ENCODE measurements at regions not wholly inside any gene's neighbourhood (a gene's known extent, or its start where the extent isn't known, plus 50 kb on each side); places are given as distances from the start of the nearest gene placed in this dataset.

DNA sequence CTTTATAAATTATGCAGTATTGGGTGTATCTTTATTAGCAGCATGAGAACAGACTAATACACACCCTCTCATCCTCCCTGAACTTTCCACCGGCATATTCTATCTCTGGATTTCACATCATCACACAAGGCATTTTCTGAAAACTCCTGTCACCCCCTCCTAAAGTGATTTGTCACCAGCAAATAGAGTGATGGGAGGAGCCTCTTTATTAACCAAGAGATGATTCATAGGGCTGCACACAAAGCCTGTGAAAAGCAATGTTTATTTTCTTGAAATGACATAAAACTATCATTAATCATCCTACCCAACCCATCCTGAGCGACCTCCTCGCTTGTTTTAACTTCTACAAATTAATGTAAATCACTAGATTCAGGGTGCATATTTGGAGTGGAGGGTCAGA lies 394.7 kb upstream of the SULF2 start:
- TF ChIP-seq POLR2AphosphoS5 (IDR thresholded peaks at IDR 0.05): no peak
- no peak for TF ChIP-seq POLR2A (IDR thresholded peaks at IDR 0.05; ENCODE audit: low read depth)
- TF ChIP-seq, protein P1, sequence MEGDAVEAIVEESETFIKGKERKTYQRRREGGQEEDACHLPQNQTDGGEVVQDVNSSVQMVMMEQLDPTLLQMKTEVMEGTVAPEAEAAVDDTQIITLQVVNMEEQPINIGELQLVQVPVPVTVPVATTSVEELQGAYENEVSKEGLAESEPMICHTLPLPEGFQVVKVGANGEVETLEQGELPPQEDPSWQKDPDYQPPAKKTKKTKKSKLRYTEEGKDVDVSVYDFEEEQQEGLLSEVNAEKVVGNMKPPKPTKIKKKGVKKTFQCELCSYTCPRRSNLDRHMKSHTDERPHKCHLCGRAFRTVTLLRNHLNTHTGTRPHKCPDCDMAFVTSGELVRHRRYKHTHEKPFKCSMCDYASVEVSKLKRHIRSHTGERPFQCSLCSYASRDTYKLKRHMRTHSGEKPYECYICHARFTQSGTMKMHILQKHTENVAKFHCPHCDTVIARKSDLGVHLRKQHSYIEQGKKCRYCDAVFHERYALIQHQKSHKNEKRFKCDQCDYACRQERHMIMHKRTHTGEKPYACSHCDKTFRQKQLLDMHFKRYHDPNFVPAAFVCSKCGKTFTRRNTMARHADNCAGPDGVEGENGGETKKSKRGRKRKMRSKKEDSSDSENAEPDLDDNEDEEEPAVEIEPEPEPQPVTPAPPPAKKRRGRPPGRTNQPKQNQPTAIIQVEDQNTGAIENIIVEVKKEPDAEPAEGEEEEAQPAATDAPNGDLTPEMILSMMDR (IDR thresholded peaks at IDR 0.05): no peak
